HG03520 (cell line): ENCODE measurements at regions not wholly inside any gene's neighbourhood (a gene's known extent, or its start where the extent isn't known, plus 50 kb on each side); places are given as distances from the start of the nearest gene placed in this dataset.

Experiments used
- ATAC-seq: cut with Tn5 transposase; IDR thresholded peaks from one replicate; pipeline ENCODE4 v1.9.1; 2021; ENCODE audit warnings: mild to moderate bottlenecking, moderate library complexity; ENCODE audit not compliant: unreplicated experiment

DNA sequence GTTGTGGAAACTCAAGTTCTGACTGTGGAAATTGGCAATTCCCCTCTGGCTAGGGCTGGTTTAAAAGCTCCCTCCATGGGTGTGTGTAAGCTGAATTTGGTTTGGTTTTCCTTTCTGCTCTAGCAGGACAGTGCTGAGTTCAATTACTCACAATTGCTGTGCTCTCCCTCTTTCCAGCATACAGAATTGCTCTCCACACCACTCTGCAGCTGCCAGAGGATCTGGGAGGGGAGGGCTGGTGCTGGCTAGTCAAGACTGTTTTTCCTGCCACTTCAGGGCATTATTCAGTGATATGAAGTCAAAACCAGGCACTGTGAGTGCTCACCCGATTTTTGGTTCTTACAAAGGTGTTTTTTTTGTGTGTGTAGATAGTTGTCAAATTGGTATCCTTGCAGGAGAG is 336.9 kb upstream of the SLC24A2 start:
- ATAC-seq, result no peak

DNA sequence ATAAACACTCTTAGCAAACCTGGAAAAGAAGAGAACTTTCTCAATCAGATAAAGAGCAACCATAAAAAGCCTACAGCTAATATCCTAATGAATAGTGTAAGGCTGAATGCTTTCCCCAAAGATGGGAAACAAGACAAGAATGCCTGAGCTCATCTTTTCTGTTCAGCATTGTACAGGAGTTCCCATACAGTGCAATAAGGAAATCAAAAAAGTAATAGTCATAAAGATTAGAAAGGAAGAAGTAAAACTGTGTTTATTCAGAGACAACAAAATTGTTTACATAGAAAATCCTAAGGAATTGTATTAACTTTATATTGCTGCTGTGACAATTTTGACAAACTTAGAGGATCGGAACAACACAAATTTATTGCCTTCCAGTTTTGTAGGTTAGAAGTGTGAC is 330.7 kb upstream of the SLC24A2 start:
- ATAC-seq, result no peak

DNA sequence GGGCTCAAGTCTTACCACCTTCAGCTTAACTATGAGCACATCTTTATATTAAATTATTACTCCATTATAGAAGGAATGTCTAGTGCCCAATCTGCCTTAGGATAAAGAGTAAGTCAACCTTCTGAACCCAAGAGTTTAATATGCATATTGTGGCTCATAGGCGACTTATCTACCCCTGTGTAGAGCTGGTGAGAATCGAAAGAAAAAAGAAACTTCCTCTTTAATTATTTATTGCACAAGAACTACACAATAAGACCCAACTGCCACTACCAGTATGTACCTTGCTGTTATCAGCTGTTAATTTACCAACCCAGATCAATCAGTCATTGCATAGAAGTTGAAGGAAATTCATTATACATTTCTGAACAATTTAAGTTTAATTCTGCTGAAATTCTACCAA is 329.1 kb upstream of the SLC24A2 start:
- ATAC-seq, result no peak

DNA sequence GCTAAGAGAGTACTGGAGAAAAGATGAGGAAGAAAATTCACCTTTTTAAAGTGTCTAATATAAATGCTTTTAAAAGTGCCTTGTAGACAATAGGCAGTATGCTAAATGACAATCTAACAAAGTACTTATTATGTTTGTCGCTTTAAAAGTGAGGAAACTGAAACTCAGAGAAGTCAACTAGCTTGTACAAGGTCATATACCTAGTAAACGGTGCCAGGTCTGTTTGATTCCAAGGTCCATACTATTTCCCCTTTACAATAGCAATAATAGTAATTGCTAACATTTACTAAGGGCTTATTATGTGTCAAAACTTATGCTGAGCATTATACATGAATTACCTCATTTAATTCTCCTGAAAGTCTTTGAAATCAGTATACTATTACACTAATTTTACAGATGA is 328.6 kb upstream of the SLC24A2 start:
- ATAC-seq, result no peak

DNA sequence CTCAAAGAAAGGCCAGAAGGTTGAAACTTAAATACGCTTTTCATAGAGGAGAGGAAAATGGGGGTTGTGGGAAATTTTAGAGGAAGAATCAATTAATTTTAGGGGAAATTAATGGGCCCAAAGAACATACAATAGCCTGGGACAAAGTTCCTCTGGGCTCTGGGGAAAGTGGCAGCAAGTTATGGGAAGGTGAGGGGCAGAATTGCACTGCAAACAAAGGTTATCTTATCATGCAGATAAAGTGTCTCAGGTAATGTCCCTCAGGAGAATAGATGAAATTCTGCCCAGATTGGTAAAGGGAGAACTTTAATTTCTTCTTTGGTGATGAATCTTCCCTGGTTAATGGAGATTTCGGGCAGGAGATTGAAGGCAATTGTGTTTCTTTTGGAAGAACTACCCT is 326.1 kb upstream of the SLC24A2 start:
- no peak for ATAC-seq

DNA sequence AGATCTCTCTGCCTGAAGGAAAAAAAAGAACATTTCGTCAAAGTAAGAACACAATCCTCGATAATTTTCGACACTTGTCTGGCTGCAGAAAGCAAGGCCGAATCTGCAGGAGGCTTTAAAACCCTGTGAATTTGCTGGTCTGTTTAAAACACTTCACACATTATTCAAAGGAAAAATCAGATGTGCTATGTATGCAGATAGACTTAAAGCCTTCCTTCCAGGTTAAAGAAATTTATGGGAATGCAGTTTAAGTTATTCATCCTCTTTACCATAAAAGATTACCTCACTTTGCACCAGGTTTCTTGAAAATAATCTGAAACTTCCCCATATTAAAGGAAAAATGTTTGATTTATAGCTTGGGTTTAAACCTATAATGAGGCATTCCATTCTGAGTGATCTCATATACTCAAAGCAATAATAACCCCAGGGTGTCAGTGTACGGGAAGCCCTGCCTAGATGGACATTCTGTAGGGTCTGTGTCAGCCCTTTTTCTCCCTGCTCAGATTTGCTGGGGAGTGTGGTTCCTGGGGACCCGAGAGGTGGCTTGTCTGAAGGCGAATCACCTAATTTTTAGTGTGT is 323.5 kb upstream of the SLC24A2 start:
- ATAC-seq, result no peak

DNA sequence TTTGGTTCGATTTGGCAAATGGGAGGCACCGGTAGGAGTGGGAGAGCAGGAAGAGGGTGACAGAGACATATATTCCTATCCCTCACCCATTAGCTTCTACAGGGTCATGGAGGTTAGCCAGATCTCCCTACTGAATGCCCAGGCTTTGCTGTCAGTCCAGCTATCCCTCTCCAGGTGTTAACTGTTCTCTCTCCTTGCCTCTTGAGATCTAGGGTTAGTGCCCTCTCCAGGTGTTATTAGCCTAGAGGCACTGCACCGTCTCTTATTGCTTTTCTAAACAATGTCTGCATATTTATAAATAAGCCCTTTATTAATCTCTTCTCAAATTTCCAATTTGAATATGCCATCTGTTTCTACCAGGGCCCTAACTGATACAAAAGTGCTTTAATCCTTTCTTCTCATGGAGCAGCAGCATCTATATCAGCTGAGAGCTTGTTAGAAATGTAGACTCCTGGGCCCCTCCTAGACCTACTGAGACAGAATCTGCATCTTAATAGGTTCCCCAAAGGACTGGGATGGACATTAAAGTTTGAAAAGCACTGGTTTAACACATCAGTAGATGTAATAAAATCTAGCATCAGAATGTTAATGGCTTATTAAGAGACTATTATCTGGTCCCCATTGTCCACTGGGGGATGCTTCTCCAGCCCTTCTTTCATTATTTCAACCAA is 322.5 kb upstream of the SLC24A2 start:
- ATAC-seq, result no peak

DNA sequence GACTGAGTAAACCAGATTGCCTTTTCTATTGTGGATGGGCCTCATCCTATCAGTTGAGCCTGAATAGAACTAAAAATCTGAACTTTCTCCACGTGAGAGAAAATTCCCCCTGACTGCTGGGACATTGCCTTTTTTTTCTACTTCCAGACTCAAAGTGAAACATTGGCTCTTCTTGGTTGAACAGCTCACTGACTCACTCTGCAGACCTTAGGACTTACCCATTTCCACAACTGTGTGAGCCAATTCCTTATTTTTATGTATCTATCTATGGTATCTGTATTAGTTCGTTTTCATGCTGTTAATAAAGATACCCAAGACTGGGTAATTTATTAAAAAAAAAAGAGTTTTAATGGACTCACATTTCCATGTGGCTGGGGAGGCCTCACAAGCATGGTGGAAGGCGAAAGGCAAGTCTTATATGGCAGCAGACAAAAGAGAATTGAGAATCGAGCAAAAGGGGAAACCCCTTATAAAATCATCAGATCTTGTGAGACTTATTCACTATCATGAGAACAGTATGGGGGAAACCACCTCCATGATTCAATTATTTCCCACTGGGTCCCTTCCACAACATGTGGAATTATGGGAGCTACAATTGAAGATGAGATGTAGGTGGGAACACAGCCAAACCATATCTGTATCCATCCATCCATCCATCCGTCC is 306.7 kb upstream of the SLC24A2 start:
- no peak for ATAC-seq

DNA sequence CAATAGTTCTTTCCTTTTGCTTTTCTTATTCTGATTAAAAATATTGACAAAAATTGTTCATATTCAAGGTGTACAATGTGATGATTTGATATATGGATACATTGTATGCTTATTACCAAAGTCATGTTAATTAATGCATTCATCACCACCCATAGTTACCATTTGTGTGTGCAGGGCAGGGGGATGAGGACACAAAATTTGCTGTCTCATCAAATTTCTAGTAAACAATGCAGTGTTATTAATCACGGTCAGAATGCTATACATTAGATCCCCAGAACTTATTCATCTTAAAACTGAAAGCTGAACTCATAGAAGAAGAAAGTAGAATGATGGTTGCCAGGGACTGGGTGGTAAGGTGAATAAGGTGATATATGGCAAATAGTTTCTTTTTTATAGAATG is 303.7 kb upstream of the SLC24A2 start:
- ATAC-seq, result no peak

DNA sequence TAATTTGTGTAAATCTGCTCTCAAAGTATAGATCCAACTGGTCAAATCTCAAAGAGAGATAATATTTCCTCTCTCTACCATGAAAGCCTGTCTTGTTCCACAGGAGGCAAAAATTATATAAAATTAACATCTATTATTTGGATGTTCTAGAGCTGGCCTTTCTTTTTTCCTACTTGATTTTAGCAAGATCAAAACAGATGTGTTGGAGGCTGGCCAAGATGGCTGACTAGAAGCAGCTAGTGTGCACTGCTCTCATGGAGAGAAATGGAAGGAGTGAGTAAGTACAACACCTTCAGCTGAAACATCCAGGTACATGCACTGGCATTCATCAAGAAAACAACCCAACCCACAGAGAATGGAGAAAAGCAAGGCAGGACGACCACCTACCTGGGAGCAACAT is 298.6 kb upstream of the SLC24A2 start:
- no peak for ATAC-seq

DNA sequence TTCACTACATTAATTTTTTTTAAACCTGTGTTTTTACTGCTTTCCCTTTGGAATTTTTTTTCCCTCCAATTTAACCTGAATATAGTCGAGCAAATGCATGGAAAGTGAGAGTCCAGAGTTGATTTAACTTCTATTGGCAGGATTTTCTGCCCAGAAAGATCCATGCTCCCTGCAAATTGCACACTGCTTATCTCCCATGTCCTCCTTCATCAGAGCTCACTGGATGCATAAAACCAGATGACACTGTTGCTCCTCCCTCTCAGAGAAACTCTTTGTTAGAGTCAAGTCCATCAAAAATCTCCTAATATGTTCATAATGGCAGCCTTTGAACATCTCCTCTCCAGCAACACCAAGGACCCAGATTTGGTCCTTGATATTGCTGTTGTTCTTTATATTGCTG is 297.0 kb upstream of the SLC24A2 start:
- no peak for ATAC-seq

DNA sequence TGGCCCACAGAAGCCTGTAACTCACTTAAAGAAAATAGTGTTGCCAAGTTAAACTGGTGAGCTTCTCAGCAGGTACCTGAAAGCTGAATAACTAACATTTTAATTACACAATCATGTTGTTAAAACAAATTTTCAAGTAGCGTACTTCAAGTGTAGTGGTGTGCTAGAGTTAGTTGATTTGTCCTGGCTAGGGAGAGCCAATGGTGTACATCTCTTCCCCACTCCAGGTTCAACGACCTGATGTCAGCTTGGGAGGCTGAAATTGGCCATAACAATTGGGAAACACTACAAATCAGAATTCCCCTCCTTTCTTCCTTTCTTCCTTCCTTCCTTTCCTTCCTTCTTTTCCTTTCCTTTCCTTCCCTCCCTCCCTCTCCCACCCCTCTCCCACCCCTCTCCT is 295.3 kb upstream of the SLC24A2 start:
- no peak for ATAC-seq

DNA sequence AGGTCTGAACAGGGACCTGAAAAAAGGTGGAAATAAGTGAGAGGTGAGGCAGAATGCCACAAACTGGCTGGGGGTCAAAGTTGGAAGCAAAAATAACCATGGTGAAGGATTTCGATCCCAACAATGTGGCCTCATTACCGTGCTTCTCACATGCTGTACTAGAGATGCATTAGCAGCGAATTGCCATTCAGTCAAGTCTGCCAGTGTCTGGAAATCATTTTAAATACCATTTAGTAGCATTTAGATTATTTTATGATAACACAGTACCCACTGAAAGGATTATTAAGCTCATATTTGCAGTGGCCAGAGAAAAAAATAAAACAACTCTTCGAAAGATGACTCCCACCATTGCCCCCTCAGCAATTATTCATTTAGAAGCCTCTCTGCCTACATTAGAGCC is 294.6 kb upstream of the SLC24A2 start:
- ATAC-seq, result no peak

DNA sequence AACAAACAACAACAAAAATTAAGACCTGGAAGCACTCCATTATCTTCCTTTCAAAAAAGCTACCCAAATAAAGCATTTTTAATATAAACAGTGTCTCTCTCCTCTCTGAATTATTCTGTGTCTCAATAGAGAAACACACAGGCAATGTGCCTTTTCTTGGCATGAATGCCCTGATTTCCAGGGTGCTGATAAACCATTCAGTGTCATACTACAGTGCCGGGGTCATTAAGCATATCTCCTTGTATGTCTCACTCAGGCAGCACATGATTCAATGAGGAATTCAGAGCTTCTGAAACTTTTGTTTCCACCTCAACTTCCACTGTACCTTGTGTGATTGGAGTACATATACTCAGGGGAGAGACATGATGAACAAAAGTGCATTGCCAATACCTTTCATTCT is 294.0 kb upstream of the SLC24A2 start:
- no peak for ATAC-seq

DNA sequence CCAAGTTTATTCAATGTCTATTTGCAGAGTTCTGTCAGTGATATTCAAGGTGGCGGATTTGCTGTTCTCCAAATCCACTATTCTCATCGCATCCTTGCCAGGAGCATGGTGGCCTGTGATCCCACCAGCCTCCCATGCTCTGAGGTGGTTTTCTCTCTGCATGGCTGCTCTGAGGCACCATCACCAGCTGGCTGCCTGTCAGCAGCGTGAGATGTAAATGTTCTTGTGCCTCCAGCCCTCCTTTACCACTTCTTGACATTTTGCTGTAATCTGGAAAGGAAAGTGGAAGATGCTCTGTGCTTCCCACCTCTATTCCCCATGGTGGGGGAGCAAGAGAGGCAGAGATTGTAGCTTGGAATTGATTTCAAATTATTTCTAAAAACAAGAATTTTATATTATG is 293.6 kb upstream of the SLC24A2 start:
- ATAC-seq, result no peak

DNA sequence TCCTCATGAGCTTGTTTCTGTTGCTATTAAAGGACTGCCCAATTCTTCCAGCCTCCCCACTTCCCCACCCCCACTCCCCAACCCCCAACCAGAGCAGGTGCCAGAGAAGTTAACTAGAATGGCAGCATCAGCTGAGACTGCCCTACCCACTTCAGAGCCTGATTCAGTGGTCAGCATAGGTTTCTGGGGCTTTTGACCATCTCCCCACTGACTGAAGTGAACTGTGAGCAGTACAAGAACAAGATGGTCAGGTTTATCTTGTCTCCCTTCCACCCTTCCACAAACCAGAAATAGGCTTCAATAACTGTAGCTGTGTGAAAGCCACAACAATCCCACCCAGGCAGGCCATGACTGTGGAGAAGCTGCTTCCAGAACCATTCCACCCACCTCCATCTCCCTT is 289.4 kb upstream of the SLC24A2 start:
- no peak for ATAC-seq

DNA sequence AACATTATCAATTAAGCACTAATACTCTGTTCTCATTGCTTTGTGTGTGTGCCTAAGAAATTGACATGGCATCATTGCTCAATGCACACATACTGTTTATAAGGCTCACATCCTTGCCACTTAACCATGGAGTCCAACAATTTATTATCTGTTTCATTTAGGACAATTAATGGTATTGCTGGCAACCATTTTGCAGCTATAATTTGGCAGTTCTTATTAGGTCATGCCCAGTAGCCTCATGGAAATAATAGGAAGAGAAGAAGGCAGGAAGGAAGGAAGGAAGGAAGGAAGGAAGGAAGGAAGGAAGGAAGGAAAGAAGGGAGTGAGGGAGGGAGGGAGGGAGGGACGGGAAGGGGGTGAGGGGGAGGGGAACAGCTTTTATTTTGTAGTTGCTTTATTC is 285.5 kb upstream of the SLC24A2 start:
- no peak for ATAC-seq

DNA sequence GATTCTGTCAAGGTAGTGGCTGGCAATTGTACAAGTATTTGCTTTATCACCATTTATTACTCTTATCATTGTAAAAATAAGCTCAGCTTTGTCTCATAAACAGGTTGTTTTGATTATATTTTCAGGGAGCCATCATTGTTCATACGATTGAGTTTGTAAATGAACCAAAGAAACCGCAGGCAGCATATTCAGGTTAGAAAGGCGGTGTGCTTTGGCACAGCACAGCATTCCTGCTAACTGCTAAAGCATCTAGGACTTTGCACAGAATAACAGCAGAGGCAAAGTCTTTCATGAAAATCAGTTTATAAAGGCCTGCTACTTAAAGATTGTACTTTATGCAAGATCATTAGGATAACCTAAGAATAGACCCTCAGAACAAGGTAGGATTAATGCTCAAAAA is 281.5 kb upstream of the SLC24A2 start:
- ATAC-seq, result no peak

DNA sequence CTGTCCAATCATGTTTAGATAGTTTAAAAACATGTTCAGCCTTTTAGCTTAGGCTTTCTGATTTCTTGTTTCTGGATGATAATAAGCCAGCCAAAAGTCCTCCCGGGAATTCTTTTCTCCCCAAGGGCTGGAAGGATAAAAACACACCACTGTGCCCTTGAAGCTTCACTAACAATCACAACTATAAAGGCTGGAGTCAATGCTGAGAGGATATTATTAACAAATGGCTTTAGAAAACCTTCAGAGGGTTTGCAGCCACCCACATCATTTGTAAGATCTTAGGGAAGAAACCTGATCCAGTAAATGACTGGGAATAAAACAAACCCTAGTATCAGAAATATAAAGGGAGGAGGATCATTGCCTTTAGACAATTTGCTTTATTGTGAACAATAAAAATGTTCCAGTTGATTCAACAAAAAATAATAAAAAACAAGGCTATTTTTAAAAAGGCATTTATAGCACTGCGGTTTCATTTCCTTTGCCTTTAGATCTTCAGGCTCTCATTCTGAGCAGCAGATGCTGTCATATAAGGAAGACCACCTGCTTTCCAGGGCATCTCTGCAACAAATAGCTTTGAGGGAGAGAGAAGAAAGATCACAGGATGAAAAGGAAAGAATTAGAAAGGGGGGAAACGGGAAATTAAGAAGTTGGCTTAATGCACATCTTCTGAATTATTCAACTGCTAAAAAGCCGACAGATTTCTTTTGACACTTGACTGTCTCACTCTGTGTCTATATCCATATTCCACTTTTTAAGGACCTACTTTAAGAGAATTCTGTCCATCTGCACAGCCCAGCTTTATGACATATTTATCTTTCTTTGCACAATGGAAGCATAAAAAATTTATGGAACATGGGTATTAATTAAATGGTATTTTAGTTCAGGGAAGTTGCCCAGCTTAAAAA is 277.2 kb upstream of the SLC24A2 start:
- no peak for ATAC-seq

DNA sequence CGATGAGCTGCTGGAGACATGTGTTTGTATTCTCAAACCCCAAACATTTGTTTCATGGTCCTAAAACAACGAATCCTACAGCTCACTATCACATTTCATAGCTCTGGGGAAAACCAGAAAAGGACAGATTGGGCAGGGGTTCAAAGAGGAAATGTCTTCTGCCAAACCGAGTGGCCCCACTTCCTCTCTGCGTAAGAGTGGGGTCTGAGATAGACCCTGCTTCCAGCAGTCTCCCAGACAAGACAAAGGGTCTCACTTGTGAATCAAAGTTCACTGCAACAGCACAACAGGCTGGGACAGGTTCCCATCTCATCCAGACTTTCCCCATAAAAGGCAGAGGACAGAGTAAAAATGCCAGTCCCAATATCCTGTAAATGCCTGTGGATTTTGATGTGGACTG is 276.2 kb upstream of the SLC24A2 start:
- ATAC-seq, result no peak

DNA sequence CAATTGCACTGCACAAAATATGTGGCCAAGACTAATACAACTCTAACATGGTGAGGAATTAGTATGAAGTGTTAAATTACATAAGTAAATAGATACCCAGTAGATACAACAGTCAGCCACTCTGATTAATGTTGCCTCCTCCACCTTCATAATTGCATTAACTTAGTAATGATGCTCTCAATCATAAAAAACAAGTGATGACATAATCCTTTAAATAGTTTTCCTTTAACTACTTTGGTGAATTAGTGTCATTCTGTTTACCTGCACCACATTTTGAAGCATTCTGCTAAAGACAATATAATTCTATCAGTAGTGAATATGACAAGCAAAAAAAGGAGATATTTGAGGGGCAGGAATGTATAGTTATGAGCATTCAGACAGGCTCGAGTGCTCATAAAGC is 265.9 kb upstream of the SLC24A2 start:
- ATAC-seq, result no peak

DNA sequence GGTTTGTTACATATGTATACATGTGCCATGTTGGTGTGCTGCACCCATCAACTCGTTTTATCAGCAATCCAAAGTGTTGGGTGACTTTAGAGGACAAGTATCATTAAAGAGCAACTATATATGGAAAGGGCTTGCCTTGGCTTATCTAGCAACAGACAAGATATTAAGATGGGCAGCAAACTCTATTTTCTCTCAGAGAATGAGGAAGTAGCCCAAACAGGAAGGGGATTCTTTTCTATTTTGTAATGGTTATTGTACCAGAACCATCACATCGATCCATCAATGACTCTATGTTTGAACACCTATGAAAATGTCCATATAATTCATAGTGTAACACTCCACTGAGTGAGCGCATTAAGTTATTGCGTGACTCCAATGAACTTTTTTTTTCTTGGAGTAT is 260.1 kb upstream of the SLC24A2 start:
- ATAC-seq, result no peak
